HG02870 (cell line): ENCODE measurements at regions not wholly inside any gene's neighbourhood (a gene's known extent, or its start where the extent isn't known, plus 50 kb on each side); places are given as distances from the start of the nearest gene placed in this dataset.
A peak's percentile ranks its signal among the peaks of the same experiment; 100 is the strongest.

ENCODE experiments used
- ATAC-seq: cut with Tn5 transposase; IDR thresholded peaks from one replicate; pipeline ENCODE4 v1.9.1; 2021; ENCODE audit warnings: mild to moderate bottlenecking, moderate library complexity; ENCODE audit not compliant: unreplicated experiment

DNA sequence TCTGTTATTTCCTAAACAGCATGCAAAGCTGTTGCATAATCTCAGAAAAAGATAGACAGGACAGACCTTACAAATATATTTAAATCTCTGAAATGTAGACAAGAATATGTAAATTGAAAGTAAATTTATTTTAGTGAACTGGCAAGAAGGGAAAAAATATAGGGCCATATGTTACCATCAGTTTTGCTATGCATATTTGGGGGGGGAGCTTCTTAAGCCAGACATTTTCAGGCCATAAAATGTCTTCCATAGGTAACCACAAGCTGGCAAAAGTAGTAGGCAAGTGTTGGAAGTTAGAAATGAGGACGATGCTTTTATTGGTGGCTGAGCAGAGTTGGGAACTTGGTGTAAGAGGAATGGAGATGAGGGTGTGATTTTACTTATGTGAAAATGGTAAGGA, 272.0 kb upstream of the CXXC4 start:
- no peak for ATAC-seq

DNA sequence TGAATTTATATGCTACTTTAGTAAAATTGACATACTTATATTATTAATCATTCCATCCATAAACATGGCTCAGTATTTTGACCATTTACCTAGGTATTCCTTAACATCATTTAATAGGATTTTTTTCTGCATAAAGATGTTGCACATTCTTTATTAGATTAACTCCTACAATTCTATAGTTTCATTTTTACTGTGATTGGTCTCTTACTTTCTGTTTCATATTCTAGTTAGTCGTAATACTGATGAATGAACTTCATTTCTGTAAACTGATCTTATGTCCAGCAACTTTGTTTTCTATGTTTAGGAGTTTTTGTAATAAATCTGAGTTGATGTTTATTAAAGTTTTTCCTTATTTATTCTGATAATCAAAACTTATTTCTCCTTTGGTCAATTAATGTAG, 278.2 kb upstream of the CXXC4 start:
- peak; percentile 68 for ATAC-seq

DNA sequence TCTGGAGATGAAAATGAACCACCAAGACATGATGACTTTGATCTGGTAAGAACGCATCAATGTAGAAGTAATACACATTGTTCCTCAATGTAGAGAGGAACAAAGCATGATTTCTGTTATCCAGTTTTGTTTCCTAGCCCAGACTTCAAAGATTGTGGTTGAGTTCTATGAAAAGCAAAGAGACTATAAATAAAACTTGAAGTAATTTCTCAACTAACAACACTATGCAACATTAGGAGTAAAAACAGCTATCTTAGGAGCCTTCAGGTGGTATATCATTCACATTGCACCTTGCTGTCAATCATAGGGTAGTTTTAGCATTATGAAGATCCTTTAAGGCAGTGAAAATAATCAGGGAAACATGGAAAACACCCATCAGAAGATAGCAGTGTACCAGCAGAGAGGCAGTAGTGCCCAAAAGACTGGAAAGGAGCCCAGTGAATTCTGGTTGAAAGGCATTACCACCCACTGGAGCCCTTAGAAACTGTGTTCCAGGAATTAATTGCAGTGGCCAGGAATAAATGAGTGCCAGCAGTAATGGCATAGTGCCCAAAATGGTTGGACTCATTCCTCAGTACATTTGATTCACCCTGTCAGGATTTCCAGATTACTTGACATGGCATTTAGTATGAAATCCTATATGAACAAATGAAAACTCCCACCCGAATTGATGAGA, 300.7 kb upstream of the CXXC4 start:
- no peak for ATAC-seq

DNA sequence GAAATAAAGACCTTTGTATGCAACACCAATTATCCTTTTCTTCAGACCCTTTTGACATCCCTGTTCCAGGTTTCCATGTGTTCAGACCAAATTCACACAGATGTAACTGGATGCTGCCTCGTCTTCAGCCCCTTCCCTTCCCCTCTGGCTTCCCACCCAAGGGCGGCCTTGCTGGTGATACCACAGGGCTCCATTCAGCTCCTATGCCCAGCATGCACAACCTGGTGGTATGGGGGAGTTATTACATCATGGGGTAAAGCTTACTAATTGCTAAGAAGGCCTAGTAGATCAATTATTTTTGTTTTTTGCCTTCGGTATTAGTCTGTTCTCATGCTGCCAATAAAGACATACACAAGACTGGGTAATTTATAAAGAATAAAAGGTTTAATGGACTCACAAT, 317.0 kb upstream of the CXXC4 start:
- no peak for ATAC-seq

DNA sequence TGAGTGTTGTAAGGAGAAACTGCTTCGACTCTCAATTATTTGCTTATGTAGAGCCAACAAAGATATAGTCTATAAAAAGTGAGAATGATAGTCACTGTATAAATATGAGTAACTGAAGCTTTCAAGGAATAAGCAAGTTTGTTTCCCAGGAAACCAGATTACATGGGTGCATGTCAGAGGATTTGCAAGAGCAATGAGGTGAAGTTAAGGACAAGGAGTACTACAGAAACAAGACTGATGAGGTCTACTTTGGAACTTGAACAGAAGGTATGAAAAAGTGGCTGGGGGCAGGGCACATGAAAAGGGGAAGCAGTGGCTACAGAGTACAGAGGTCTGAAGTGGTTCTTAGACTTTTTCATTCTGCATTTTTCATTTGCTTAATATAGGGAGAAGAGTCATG, 321.0 kb upstream of the CXXC4 start:
- peak; percentile 85 for ATAC-seq

DNA sequence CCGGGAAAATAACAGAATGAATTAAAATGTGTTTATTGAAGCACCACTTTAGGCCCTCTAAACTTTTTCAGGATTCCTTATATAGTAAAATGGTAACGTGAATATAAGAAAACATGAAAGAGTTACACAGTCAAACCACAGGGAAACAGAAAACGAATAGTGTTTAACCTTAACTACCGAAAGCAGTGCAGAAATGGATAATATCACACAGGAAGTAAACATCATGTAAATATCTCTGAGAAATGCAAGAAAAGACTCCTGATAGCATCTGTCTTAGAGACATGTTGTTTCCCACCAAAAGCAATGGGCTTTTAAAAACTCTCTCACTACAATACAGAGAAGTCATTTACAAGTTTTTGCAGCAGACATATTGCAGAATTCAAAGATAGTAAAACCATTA, 323.9 kb upstream of the CXXC4 start:
- ATAC-seq: peak; percentile 34

DNA sequence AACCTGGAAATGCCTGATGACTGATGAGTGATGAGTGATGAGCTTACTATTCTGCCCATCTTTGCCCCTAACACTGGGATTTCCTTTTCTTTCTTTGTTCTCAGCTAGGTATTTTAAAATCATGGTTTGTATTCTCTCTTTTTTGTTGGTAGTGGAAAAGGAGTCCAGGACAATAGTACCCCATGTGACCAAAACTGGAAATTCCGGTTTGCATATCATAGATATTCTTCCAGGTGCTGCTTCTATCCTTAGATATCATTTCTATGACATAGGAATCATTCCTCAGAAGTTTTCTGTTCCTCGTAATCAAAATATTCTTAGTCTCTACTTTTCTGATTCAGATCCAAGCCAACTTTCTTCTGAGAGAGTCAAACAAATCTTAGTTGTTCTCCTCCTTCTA, 320.5 kb upstream of the TET2 start:
- no peak for ATAC-seq

DNA sequence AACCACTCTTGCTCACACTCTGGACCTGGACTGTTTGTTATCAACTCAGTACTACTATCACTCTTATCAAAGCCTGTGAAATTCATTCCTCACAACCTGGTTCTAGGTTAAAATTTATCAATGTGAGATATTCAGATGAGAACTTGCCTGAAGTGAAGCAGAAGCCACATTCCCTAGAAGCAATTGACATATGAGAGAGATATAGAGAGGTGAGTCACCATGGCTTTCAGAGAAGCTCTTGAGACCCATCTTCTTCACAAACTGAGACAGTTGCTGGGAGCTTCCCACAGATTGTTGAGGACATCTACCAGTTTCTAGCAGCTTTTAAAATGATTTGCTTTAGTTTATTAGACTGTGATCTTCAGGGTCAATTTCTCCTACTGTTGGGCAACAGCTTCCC, 316.9 kb upstream of the TET2 start:
- no peak for ATAC-seq

DNA sequence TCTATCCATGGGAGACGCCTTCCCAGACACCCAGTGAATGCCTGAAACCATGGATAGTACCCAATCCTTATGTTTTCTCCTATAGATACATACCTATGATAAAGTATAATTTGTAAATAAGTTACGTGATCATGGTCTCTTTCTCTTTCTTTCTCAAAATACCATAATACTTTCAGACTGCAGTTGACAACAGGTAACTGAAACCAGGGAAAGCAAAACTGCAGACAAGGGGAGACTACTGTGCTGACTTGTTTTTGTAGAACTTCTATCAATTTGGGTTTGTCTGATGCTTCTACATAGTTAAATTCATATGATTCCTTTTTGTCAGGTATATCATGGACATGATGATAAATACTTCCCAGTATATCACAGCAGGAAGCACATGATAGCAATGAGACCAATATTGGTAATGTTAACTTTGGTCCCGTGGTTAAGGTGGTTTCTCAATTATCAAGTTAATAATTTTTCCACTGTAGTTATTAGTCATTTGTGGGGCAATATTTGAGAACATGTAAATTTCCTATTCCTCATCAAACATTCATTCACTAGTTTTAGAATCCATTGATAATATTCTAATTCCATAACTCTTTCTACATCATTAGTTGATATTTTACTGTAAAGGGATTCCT, 298.0 kb upstream of the TET2 start:
- ATAC-seq: no peak

DNA sequence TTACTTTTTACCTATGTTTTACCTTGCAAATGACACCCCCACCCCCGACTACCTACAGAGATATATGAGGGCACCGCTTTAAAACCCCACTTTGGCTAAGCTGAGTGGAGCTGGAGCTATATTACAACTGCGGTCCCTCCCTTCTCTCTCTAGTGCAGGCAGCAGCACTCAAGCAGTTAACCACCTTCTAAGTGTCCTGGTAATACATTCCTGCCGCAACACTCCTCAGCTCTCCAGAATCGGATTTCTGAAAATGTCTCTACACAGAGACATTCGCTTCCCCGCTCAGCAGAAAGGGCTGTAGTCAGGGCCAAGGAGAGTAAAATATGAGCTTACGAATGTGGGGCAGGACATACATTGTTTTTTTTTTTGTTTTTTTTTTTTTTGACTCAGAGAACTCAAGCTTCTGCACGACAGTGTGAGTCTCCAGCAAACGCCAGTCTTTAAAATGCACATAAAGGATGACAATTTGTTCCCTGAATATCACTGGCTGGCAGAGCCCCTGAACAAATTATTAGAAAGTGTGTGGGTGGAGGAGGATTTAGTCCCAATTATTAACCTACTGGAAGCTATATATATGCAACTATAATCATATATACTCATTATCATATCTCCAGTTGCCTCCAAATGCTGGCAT, 287.0 kb upstream of the TET2 start:
- ATAC-seq: no peak

DNA sequence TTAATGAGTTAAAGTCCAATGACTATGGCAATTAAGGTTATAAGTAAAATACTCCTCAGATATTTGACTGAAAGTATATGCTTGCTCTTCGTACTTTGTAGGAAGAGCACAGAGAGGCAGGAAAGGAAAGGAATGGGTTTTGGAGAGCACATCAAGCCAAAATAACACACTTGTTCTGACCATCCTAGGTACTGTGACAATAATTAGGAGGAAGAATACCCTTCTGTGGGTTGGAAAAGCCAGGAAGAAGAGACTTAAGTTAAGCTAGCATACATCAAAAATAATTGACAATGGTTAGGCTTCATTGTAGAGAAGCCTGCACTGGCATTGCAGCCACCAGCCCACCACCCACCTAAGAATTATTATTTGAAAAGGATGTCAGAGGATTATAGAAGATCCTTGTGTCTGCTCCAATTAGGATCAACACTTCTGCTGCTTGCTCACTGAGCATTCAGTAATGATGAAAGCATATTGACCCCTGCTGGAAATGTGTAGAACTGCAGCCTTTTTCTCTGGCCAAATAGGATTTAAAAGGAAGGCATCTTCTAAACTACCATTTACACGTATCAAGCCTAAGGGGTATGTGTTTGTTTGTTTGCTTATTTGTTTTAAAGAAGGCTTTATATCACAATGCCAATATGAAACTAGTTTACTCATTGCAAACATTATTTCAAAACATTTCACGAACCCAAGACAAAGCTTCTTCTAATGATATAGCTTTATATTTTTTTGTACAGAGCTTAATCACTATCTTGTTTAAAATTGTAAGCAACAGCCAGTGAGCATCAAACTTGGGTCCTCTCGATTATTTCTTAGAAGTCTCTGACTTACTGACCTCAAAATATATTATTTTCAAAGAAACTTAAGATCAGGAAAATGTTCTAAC, 286.2 kb upstream of the TET2 start:
- ATAC-seq: no peak

DNA sequence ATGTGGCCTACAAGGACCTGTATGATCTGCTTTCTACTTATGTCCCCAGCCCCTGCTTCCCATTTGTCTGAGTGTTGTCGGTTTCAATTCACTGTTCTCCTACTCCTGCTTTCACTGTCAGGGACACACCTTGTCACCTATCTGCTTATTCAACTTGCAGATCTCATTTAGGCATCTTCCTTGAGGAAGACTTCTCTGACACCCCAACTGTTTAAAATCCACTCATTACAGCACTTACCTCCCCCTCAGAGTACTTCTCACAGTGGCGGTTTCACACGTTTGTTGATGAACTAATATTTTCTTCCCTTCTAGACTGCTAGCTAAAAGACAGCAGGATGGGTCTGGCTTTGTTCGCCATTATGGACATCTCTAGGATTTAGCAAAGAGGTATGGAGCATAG, 279.9 kb upstream of the TET2 start:
- ATAC-seq: no peak

DNA sequence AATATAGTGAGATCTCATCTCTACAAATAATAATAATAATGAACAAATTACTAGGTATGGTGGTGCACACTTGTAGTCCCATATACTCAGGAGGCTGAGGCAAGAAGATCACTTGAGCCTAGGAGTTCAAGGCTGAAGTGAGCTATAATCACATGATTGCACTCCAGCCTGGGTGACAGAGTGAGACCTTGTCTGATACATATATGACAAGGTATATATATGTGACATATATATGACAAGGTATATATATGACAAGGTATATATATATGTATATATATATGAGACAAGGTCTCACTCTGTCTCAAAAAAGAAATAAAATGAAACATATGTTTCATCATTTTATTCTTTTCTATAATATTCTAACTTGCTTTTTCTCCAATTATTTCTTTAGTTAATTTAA, 278.1 kb upstream of the TET2 start:
- ATAC-seq: peak; percentile 46

DNA sequence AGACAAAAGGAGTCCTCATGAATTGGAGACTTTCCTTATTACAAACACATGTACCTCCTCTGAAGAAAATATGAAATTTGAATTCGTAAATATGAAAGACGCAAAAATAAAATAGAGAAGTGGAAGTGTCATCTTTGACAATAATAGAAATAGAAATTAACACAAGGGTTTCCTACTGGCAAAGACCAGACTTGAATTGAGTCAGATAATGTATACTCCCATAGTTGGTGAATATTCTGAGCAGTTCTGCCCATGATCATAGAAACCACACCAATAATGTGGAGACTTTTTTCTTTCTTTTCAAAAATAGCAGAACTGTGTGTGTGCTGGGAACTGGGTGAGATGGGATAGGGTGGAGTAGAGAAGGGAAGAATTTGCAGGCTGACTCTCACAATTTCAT, 277.7 kb upstream of the TET2 start:
- ATAC-seq: peak; percentile 93

DNA sequence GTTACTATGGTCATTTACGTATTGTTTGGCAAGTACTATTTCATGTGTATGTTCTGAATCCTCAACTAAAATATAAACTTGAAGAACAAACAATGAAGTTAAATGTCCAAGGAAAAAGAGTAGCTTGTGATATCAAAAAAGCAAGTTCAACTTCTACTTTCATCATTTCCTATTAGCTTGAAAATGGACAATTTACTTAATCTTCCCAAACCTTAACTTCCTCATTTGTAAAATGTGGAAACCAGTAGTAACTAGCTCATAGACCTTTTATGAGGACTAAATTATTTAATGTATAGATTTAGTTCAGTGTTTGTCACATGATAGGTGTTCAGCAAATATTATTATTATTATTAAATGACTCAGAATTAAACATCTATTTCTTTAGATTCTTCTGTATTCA, 276.8 kb upstream of the TET2 start:
- ATAC-seq: no peak

DNA sequence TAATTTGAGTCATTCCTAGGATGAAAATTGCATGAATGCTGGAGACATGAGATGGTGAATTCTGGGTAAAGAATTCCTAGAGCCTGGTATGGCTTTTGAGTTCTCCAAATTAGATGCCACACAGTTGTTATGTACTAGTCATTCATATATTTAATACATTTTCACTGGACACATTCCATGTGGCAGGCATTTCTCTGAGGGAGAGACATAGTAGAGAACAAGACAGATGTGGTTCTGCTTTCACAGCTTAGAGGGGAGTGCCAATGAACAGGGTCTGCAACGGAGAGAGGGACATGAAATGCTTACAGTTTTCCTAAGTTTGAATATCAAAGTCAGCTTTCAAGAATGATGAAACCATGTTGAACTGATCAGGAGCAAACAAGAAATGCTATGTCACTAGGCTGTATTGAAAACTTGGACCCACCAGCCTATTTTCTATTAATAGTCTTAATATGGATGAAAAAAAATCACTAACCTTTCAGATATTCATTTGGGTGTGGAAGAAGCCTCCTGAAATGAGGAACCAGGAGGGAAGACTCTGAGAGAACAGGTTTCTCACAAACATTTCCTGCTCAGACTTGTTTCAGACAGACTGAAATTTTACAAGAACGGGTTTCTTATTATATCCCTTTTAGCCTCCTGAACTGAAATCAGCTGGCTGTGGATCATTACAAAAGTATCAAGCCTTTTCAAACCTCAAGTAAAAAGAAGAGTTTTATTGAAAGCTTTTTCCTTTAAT, 276.0 kb upstream of the TET2 start:
- ATAC-seq: peak; percentile 29

DNA sequence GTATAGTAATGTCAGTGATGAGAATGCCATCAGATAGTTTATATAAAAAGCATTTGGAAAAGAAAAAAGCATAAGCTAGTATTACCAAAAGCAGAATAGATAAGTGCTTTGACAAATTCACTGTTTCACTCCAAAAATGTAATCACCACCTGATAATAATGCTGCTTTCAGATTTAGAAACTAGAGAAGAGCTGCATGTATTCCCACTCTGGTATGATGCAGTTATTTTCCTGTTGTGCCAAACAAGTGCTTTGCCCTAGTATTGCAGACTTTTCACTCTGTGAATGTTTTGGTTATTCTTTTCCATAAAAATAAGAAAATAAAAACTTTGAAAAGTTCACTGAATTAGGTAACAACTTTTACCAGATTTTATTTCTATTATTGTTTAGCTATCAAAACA, 267.7 kb upstream of the TET2 start:
- ATAC-seq: no peak

DNA sequence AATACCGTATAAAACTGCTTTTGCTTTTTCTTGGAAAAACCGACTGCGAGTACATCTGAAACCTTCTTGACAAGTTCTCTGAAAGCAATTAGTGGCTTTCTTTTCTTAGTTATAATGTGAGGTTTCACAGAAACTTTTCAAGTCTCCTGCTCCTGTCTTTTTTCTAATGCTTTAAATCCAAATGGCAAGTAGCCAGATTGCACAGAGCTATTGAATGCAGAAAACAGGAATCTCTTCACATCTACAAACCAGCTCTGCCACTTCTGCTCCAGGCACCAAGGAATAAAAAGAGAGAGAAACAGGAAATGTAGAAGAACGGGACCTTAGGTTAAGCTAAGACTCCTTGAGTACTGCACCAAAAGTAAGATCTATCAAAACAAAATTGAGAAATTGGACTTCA, 267.3 kb upstream of the TET2 start:
- peak; percentile 64 for ATAC-seq

DNA sequence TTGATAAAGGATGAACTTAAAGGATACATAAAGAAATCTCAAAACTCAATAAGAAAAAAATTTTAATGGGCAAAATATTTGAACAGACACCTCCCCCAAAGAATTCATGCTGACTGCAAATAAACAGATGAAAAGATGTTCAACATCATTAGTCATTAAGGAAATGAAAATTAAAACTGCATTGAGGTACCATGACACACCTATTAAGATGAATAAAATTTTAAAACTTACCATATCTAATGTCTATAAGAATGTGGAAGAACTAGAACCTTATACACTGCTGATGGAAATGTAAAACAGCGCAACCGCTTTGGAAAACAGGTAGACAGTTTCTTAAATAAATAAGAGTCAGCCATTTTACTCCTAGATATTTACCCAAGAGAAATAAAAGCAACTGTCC, 266.8 kb upstream of the TET2 start:
- ATAC-seq: no peak

DNA sequence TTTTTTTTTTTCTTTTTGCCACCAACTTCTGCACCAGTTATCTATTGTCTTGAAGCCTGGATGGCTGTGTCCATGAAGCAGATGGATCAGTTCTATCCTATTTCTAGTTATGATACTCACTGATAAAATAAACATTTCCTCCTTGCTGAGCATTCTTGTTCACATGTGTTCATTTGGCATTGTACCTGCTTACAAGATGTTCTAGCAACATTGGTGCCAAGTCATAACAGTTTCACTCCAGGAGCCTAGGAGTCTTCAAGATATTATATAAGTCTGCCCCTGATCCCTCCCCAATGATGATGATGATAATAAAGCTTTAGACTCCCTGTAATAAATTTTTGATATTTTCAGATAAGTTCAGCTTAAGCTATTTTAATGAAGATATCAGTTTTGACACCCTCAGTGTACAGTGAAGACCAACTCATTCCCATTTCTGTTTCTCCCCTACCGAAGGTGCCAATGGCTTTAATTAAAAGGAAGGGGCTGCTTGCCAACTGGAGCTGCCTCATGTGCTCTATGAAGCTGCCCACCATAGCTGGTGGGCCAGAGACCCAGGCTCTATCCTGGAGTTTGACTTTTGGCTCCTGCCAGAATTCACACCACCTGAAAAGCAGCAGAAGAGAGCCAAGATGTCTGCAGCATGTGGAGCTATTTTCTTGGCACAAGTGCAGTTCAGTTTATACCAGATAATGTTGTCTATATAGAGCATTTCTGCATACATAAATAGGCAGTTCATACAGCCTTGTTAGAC, 265.4 kb upstream of the TET2 start:
- ATAC-seq: no peak
